Hepatocyte (in vitro differentiated cells): ENCODE measurements at regions not wholly inside any gene's neighbourhood (a gene's known extent, or its start where the extent isn't known, plus 50 kb on each side); places are given as distances from the start of the nearest gene placed in this dataset.

ENCODE experiments used
- CTCF ChIP-seq: fragments of 200-600 bp; sonication (generic); IDR thresholded peaks from 2 replicates; pipeline ENCODE4 v1.5.1; 2016; ENCODE audit warnings: antibody characterized with exemption, mild to moderate bottlenecking; ENCODE audit not compliant: poor library complexity
- EZH2 ChIP-seq: fragments of 200-600 bp; sonication (generic); IDR thresholded peaks from 2 replicates; pipeline ENCODE4 v1.6.1; 2016; ENCODE audit warnings: antibody characterized with exemption, mild to moderate bottlenecking, borderline replicate concordance
- EZH2phosphoT487 ChIP-seq: fragments of 200-600 bp; sonication (generic); IDR thresholded peaks from one replicate; pipeline ENCODE4 v1.6.1; 2018; ENCODE audit warnings: antibody characterized with exemption, mild to moderate bottlenecking, low read depth, moderate library complexity; ENCODE audit not compliant: unreplicated experiment, severe bottlenecking

GRCh38 chr6:101208152-101208551 is 185.4 kb upstream of the GRIK2 start:
- TF ChIP-seq CTCF (no peak), EZH2 (no peak), EZH2phosphoT487 (no peak)
